ENCODE measurements at regions not wholly inside any gene's neighbourhood (a gene's known extent, or its start where the extent isn't known, plus 50 kb on each side); places are given as distances from the start of the nearest gene placed in this dataset.
"Not testable (repeated sequence)": the region's sequence is repeated elsewhere in the genome, so short reads cannot be mapped to it uniquely, and the experiment has no call there.

- DNase-seq: no peak
Observed at GRCh38 chr11:72525466-72525865, 91.1 kb upstream of the CLPB start.

GRCh38 chr11:72524711-72525110 is 90.4 kb upstream of the CLPB start:
- DNase-seq: no peak

GRCh38 chr11:72523991-72524390 is 89.7 kb upstream of the CLPB start:
- DNase-seq: no peak

- DNase-seq: no peak
Observed at GRCh38 chr11:72522186-72522585, 87.9 kb upstream of the CLPB start.

GRCh38 chr11:72521664-72522063 is 87.3 kb upstream of the CLPB start:
- DNase-seq: no peak

- DNase-seq: no peak
Observed at GRCh38 chr11:72520815-72521214, 86.5 kb upstream of the CLPB start.

GRCh38 chr11:72519882-72520281 is 85.6 kb upstream of the CLPB start:
- DNase-seq: not testable (repeated sequence)

- DNase-seq: no peak
Observed at GRCh38 chr11:72519220-72519881, 85.0 kb upstream of the CLPB start.

- DNase-seq: no peak
Observed at GRCh38 chr11:72514331-72514730, 80.0 kb upstream of the CLPB start.

- DNase-seq: no peak
Observed at GRCh38 chr11:72513411-72513810, 79.1 kb upstream of the CLPB start.

- DNase-seq: no peak
Observed at GRCh38 chr11:72512956-72513355, 78.6 kb upstream of the CLPB start.

GRCh38 chr11:72511393-72512047 is 77.2 kb upstream of the CLPB start:
- no peak for DNase-seq

- no peak for DNase-seq
Observed at GRCh38 chr11:72507050-72507449, 72.7 kb upstream of the CLPB start.

GRCh38 chr11:72497731-72498130 is 63.4 kb upstream of the CLPB start:
- no peak for DNase-seq

GRCh38 chr11:72494109-72494429 is 59.7 kb upstream of the CLPB start:
- DNase-seq: no peak

GRCh38 chr11:72493426-72494108 is 59.2 kb upstream of the CLPB start:
- DNase-seq: no peak

GRCh38 chr11:72491001-72491400 is 56.7 kb upstream of the CLPB start:
- DNase-seq: peak; percentile 48

Data from muscle of arm (tissue), 1 donor.